HuH-7 (cell line): ENCODE measurements at regions not wholly inside any gene's neighbourhood (a gene's known extent, or its start where the extent isn't known, plus 50 kb on each side); places are given as distances from the start of the nearest gene placed in this dataset.

ENCODE experiments used
- DNase-seq: peaks from one replicate; pipeline ENCODE4 v3.0.0; 2011; ENCODE audit warnings: low spot score

DNA sequence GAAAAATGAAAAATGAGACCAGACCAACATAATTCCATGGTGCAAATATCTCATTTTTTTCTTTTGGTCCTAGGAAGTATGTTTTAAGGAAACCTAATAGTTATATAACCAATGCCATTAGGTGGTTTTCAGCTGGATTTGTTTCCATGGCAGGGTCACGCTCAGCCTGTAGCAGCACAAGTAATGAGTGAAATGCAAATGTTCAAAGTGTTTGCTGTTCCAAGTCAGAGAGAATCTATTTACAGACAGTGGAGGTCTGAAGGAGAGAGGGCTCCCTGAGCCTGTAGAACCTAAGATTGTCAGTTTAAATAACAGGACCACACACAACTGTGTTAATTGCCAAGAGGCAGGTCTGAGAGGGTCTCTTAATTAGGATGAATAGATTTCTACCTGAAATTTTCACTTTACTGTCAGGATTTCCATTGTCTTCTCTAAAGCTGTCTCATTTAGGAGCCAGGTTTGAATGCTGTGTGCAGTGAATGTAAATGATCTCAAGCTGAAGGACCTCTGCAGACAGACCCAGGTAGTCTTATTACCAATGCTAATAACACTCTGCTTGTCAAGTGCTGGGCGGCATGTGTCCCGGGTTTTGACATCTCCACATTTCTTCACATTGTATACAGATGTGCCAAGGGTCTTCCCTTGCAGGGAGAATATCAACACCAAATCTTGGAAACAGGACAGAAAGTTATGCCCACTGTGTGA is 317.3 kb upstream of the NECTIN3 start:
- DNase-seq: no peak

DNA sequence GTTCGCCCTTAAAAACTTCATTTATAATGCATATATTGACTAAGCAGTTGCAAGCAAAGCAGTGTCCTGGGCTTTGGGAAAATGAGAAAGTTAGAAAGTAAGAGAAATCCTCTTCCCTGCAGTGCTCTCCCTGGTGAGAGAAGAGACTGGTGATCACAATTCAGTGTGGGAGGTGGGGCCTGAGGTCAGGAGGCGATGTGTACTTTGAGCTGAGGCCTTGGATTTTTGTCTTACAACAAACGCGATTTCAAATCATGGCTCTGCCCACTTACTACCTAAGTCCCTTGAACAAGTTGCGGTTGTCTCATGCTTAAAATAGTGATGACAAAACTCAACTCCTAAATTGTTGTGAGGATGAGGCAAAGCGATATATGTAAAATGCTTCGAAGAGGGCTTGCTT is 316.3 kb upstream of the NECTIN3 start:
- no peak for DNase-seq

DNA sequence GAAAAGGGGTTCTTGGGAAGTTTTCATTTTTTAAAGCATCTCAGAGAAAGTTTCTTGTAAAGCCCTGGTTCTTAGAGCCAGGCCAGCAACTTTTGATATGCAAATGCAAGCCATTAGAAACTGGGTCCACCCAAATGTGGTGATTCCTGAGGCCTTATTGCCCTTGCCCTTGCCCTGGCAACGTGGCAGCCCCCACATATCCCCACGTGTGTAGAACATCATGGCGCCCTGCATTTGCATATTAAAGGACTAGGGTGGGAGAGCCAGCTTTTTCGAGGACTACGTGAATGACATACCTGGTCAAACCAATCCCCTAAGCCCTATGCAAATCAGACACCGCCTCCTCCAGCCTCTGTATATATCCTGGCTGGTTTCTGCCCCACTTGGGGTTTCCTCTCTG is 314.9 kb upstream of the NECTIN3 start:
- no peak for DNase-seq

DNA sequence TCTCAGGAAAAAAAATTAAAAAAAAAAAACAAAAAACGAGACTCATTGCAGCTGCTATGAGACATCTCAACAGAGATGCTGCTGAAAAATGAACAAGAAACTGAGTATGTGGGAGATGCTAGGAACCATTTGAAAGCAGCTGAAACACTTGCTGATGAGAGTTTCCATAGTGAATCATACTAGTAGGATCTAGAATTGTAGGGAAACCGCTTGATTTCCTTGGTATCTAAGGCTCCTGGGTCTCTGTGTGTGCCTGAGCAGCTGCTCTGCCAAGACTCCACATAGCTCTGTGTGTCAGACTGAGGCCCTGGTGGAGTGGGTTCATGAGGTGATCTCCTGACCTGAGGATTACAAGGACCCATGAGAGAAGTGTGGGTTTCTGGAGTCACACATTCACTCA is 313.4 kb upstream of the NECTIN3 start:
- DNase-seq: no peak

DNA sequence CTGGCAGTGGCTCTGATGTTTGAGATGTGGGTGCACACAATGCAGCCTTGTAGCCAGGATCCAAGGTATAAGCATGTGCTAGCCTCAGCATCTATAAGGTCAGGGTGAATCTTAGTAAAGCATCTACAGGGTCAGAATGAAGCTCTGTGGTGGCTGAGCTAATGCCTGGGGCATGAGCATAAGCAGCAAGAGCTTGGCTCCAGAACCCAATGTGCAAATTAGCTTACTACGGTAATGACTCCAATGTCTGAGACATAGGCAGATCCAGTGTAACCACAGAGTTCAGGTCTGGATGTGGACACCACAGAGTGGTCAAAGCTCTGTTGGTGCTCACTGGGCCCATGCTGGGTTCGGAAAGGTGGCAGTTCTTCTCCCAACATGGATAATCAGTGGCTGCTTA is 304.5 kb upstream of the NECTIN3 start:
- DNase-seq: no peak

DNA sequence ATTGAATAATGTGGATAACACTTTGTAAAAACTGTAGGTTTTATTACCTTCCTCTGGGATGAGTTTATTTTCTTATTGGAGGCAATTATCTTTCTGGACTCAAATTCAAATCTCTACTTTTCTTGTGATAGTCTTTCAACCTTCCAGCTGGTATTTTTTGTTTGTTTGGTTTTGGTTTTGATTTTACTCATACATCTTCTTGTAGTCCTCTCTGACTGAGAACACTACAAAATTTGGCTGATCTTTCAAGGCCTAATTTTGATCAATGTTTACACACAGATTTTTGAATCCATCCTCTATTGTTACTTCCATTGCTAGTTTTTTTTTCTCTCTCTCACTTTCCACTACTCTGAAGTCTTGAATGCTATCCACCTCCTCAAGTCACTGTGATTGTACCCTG is 303.8 kb upstream of the NECTIN3 start:
- no peak for DNase-seq

DNA sequence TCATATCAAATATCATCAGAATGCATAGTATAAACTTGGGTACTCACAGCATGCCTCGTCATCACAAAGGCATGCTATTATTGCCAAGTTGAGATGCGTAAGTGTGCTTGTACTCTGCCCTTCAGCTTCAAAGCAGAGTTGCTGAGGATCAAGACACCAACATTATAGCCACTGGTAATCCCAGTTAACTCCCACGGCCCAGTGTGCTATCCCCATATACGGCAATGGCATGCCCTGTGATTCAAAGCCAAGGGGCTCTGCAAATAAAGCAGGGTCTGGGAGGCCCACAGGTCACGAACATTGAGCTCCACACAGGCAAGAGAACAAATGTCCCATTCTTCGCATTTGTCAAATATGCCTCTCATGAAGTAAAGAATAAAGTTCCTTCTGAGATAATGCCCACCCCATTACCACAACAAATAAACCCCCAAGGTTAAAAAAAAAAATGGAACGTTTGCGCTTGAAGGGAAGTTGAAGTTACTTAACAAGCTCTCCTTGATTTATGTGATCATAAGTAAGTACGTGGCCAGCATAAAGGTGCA is 298.1 kb upstream of the NECTIN3 start:
- DNase-seq: peak; percentile 11

DNA sequence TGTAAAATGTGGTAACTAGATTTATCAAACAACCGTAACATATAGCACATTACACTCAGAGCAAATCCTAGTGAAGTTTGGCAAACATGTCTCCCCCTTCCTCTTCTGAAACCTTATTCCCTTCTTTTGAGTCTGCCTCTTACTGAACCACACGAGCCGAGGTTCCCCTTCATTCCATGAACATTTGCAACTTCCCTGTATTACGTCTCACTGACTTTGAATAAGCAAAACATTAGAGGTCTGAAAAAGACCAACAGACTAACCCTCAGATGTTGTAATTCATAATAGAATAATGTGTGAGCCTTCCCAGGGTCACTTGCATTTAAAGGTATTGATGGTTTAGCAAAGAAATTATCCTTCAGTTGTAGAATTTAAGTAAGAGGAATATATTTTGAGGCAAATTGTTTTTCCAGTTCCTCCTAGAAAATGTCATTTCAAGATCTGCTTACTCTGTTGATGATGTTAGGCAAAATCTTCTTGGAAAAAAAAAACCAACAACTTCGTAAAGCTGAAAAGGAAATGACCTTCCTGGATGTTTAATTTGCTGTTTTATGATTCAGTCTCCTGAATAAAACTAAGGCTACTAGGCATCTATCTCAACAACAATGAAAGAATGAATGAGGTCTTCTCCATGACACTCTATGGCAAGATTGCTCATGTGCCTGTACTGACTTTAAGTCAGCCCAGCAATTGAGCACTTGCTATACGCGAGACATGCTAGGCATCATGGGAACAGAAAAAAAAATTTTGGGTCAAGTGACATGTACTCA is 296.9 kb upstream of the NECTIN3 start:
- no peak for DNase-seq

DNA sequence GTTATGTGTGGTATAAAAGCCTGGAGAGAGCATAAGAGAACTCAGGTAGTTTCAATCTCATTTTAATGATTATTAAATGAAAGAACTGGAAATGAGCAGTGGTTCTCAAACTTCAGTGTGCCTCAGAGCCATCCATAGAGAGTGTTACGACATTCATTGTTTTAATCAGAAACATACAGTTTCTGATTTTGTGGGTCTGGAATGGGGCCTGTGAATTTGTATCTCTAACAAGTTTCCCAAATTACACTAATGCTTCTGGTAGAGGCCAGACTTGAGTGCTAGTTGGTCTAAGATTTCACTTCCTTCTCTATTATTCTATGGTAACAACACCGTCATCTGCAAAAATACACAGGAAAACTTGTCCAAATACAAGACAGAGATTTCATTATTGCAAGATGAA is 292.0 kb upstream of the NECTIN3 start:
- no peak for DNase-seq

DNA sequence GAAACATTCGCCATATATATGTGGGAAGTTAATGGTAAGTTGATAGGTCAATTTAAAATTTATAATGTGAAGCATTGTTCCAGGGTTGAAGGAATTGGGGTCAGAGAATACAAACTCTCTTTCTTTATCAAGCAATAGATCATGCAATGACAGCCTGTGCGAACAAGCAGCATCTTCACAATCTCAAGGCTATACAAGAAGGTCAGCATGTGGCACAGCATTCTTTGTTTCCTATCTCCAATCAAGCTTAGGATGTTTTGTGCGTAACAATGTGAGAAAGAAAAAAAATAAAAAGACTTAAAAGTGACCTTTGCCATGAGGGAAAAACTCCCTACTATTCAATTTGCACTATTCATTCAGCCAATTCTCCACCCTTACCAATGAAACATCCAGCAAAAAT is 288.1 kb upstream of the NECTIN3 start:
- DNase-seq: no peak

DNA sequence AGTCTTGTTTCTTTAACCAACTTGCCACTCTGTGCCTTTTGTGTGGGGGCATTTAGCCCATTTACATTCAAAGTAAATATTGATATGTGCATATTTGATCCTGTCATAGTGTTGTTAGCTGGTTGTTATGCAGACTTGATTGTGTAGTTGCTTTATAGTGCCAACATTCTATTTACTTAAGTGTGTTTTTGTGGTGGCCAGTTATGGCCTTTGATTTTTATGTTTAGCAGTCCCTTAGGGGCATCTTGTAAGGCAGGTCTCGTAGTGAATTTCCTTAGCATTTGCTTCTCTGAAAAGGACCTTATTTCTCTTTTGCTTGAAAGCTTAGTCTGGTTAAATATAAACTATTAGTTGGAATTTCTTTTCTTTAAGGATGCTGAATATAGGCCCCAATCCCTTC is 282.8 kb upstream of the NECTIN3 start:
- no peak for DNase-seq

DNA sequence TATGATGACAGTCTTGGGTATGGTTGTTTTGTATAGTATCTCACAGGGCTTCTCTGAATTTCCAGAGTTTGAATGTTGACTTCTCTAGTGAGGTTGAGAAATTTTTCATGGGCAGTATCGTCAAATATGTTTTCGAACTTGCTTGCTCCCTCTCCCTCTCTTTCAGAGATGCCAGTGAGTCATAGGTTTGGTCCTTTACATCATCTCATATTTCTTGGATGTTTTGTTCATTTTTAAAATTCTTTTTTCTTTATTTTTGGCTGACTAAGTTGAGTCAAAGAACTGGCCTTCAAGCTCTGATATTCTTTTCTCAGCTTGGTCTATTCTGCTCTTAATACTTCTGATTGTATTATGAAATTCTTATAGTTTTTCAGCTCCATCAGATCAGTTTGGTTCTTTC is 282.3 kb upstream of the NECTIN3 start:
- DNase-seq: no peak

DNA sequence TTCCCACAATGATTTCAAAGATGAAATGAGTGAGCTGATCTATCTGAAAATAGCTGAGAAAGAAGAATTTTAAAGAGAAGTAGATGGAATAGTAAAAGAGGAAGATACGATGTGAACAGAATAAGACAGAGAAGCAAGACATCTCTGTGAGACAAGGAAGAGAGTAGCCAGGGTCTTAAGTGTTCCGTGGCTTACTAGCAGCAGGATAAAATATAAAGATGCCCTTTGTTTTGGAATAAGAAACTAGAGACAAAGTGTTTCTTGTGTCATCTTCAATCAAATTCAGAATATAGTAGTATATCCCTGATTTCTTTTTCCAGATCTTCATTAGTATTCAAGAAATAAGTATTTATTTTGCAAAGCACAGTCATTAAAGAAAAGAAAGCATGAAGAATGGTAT is 281.0 kb upstream of the NECTIN3 start:
- DNase-seq: no peak

DNA sequence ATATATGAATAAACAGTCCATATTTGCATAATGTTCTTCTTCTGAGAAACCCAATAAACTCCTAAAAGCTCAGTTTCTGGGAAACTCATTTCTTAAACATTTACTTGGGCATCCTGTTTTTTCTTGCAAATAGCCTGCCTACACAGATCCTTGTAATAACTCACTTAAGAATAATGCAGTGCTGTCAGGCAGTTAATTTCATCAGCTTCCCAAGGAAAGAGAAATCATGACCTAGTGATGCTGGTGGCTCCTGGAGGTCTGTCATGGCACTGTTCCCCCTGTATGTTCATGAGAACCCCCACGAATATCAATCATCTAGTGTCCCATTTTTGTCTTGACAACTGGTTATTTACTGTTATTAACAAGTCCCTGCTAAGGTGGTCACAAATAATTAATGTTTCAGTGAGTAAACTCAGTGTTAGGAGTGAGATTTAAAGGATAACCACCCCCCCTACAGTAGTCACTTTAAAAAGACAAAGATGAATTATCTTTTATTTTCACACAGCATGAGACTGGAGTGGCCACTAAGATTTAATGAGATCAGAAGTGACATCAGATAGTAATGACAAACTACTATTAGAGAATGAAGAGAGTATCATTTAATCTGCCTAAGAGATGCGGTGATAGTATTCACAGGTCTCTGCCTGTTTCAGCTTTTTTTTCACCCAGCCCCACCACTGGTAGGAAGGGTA is 279.5 kb upstream of the NECTIN3 start:
- no peak for DNase-seq

DNA sequence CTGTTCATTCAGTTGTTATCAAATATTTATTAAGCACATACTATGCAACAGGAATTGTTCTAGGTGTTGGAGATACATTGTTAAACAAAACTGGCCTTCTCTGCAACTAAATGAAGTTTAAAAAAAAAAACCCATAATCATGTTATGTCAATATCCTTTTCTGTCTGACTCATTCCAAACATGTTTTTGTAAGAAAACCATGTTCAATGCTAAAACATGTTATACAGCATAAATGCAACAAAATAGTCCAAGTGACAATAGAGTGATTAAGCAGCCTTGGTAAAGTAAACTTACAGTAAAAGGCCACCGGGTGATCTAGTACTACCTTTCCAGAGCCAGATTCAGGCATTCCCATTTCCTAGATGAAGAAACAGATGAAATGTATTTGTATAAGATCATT is 278.0 kb upstream of the NECTIN3 start:
- DNase-seq: no peak

DNA sequence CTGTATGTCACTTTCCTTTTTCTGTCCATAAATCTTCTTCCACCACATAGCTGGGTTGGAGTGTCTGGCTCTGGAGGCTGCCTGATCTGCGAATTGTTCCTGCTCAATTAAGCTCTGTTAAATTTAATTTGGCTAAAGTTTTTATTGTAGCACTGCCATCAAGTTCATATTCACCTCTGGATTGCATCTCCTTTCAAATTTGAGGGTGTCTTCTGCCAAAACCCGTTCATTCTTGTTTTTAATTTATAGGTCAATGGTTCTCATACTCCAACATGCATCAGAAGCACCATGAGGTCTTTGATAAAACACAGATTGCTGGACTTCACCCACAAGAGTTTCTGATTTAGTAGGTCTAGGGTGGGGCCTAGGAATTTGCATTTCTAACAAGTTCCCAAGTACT is 276.5 kb upstream of the NECTIN3 start:
- DNase-seq: no peak

DNA sequence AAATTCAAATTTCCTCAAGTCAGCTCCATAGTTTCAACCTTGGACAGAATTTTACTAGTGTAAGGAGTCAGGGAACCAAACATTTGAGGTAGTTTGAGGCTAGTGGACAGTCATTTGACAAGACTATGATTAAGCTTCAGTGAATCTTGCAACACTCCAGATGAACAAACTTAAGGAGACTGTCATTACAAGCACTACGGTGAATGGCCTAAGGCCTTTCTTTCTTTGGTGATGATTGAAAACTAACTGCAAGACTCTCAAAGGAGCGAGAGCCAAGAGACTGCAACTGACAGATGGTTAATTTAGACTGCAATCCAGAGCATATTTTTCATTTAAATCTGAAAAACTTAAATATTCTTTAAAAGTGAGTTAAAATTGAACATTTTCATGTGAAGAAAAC is 272.3 kb upstream of the NECTIN3 start:
- DNase-seq: no peak

DNA sequence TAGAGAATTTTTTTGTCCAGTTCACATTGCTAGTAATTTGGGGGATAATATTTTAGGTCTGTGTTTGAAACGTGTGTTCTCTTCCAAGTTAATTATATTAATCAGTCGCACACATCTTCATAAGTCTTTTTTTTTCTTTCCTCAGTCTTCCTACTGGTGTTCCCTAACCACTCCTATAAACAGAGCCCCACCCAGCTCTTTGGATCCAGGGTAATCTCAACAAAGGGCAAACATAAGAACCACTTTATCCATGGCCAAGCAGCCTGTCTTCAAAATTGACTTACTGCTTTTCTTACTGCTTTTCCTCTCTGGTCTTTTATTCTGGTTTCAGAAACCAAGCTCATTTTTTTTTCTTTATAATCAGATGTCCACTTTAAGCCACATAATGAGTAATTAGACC is 266.8 kb upstream of the NECTIN3 start:
- DNase-seq: no peak

DNA sequence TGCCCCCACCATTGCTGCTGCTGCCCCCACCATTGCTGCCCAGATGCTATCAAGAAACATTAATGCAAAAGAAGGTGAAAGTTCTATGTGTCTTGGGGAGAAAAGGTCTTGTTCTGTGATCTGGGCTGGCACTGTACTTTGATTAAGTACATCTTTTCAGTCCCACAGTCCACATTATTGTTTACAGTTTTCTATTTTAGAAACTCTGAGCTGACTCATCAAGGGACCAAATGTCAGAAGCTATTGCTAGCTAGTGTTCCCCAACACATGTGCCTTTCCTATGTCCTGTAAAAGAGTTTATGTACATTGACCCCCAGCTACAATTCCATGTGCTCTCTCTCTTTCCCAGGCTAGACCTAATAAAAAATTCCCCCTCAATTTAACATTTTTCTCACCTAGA is 264.7 kb upstream of the NECTIN3 start:
- DNase-seq: no peak

DNA sequence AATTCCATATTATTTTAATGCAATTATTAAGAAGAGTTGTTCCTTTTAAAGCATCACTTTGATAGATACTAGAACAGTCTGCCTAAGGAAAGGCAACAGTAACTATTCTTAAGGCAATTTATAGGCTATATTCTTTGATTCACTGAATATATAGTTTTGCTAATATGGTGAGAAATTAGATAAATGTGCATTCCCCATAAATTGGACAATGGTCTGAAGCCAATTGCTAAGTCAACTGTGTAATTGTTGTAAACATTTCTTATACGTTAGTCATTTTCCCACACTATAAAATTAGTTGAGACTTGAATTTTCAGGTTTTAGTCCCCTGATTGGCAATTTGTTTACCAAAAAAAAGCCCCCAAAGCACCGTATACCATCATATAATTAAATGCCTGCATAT is 263.0 kb upstream of the NECTIN3 start:
- no peak for DNase-seq

DNA sequence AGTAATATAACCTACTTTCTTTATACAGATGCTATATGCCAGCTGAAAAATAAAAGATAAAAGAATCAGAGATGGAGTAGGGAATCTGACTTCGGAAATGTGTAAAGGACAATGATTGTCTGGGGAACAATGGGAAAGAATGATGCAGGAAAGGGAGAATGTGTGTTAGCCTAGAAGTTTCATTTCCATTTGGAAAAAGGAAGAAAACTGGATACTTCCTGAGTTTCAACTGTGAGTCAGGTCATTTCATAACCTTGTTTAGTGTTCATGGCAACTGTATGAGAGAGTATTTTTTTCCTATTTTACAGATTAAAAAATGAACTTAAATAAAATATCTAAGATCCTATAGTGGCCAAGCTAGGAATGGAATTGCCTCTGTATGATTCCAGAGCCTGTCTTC is 261.3 kb upstream of the NECTIN3 start:
- no peak for DNase-seq

DNA sequence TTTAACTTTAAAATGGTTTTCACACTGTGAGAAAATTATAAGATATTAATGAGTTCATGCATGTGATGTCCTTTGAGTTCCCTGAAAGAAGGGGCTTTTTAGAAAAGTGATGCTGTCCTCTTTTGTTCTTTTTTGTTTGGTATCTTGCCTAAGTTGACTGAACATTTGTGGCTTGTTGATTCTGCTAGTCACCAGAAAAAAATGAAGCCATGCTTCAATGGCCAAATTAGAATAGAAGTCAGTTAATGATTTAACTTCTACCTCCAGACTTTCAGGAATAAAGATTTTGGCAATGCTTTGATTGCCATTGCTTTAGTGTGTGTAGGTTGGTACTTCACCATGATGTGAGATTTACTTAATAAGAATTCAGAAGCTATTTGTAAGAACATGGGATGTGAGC is 260.6 kb upstream of the NECTIN3 start:
- DNase-seq: no peak

DNA sequence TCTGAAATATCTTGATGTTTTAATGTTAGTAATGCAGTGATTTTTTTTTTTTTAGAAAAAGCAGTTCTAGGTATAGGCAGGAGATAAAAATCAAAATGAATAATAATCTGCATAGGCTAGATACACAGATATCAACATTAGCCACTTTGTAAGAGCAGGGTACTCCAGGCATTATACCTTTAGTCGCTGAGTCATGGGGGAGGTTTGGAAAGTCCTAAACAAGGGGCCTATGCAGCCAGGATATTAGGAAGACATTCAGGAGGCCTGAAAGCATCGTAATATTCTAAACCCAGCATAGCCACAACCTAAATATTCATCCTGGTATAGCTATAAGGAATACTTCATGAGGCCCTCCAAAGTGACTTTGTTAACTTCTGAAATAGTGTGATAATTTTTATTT is 258.1 kb upstream of the NECTIN3 start:
- no peak for DNase-seq
